HG02870 (cell line): ENCODE measurements at regions not wholly inside any gene's neighbourhood (a gene's known extent, or its start where the extent isn't known, plus 50 kb on each side); places are given as distances from the start of the nearest gene placed in this dataset.

ENCODE experiments used
- ATAC-seq: cut with Tn5 transposase; IDR thresholded peaks from one replicate; pipeline ENCODE4 v1.9.1; 2021; ENCODE audit warnings: mild to moderate bottlenecking, moderate library complexity; ENCODE audit not compliant: unreplicated experiment

- ATAC-seq = no peak
Measured at GRCh38 chr1:187229496-187229895, 400.7 kb downstream of the PLA2G4A start.

- no peak for ATAC-seq
Measured at GRCh38 chr1:187234706-187235105, 406.0 kb downstream of the PLA2G4A start.

GRCh38 chr1:187236199-187236598 lies 407.4 kb downstream of the PLA2G4A start:
- no peak for ATAC-seq

- ATAC-seq = no peak
Measured at GRCh38 chr1:187236676-187237075, 407.9 kb downstream of the PLA2G4A start.

GRCh38 chr1:187237542-187237941 lies 408.8 kb downstream of the PLA2G4A start:
- no peak for ATAC-seq

- no peak for ATAC-seq
Measured at GRCh38 chr1:187241971-187242370, 413.2 kb downstream of the PLA2G4A start.

GRCh38 chr1:187244623-187245022 lies 415.9 kb downstream of the PLA2G4A start:
- ATAC-seq = no peak

- ATAC-seq = no peak
Measured at GRCh38 chr1:187245201-187245600, 416.5 kb downstream of the PLA2G4A start.

- no peak for ATAC-seq
Measured at GRCh38 chr1:187249196-187249595, 420.4 kb downstream of the PLA2G4A start.

GRCh38 chr1:187252923-187253322 lies 424.2 kb downstream of the PLA2G4A start:
- ATAC-seq = no peak

GRCh38 chr1:187257476-187257875 lies 428.7 kb downstream of the PLA2G4A start:
- no peak for ATAC-seq

GRCh38 chr1:187261637-187262036 lies 432.9 kb downstream of the PLA2G4A start:
- ATAC-seq = no peak

GRCh38 chr1:187262731-187263130 lies 434.0 kb downstream of the PLA2G4A start:
- no peak for ATAC-seq

GRCh38 chr1:187264995-187265602 lies 436.4 kb downstream of the PLA2G4A start:
- no peak for ATAC-seq

- no peak for ATAC-seq
Measured at GRCh38 chr1:187266051-187266450, 437.3 kb downstream of the PLA2G4A start.

GRCh38 chr1:187267827-187268226 lies 439.1 kb downstream of the PLA2G4A start:
- no peak for ATAC-seq

- ATAC-seq = no peak
Measured at GRCh38 chr1:187270256-187270655, 441.5 kb downstream of the PLA2G4A start.

- no peak for ATAC-seq
Measured at GRCh38 chr1:187275346-187275745, 446.6 kb downstream of the PLA2G4A start.

GRCh38 chr1:187275985-187276575 lies 447.3 kb downstream of the PLA2G4A start:
- no peak for ATAC-seq

- no peak for ATAC-seq
Measured at GRCh38 chr1:187276677-187277076, 447.9 kb downstream of the PLA2G4A start.

- ATAC-seq = no peak
Measured at GRCh38 chr1:187280031-187280430, 451.3 kb downstream of the PLA2G4A start.

- ATAC-seq = no peak
Measured at GRCh38 chr1:187281085-187281484, 452.3 kb downstream of the PLA2G4A start.

GRCh38 chr1:187283984-187284383 lies 455.2 kb downstream of the PLA2G4A start:
- no peak for ATAC-seq
